ENCODE measurements at regions not wholly inside any gene's neighbourhood (a gene's known extent, or its start where the extent isn't known, plus 50 kb on each side); places are given as distances from the start of the nearest gene placed in this dataset.

GRCh38 chr2:128632501-128632800 lies 313.8 kb upstream of the HS6ST1 start:
- DNase-seq (ENCODE audit: low spot score), result no peak

- DNase-seq (ENCODE audit: low spot score), result no peak
Observed at GRCh38 chr2:128633501-128633900, 314.8 kb upstream of the HS6ST1 start.

- no peak for DNase-seq (ENCODE audit: low spot score)
Observed at GRCh38 chr2:128635361-128635900, 316.8 kb upstream of the HS6ST1 start.

- no peak for DNase-seq (ENCODE audit: low spot score)
Observed at GRCh38 chr2:128636802-128637147, 318.1 kb upstream of the HS6ST1 start.

GRCh38 chr2:128637481-128638155 lies 318.9 kb upstream of the HS6ST1 start:
- no peak for DNase-seq (ENCODE audit: low spot score)

GRCh38 chr2:128638341-128639119 lies 319.9 kb upstream of the HS6ST1 start:
- DNase-seq (ENCODE audit: low spot score), result no peak

- DNase-seq (ENCODE audit: low spot score), result no peak
Observed at GRCh38 chr2:128639120-128639477, 320.4 kb upstream of the HS6ST1 start.

- DNase-seq (ENCODE audit: low spot score), result no peak
Observed at GRCh38 chr2:128639693-128640092, 321.0 kb upstream of the HS6ST1 start.

GRCh38 chr2:128640166-128640844 lies 321.6 kb upstream of the HS6ST1 start:
- no peak for DNase-seq (ENCODE audit: low spot score)

- DNase-seq (ENCODE audit: low spot score), result no peak
Observed at GRCh38 chr2:128640845-128641360, 322.2 kb upstream of the HS6ST1 start.

- no peak for DNase-seq (ENCODE audit: low spot score)
Observed at GRCh38 chr2:128641421-128642080, 322.9 kb upstream of the HS6ST1 start.

- no peak for DNase-seq (ENCODE audit: low spot score)
Observed at GRCh38 chr2:128642316-128642715, 323.6 kb upstream of the HS6ST1 start.

- DNase-seq (ENCODE audit: low spot score), result no peak
Observed at GRCh38 chr2:128642821-128643220, 324.2 kb upstream of the HS6ST1 start.

GRCh38 chr2:128643221-128644065 lies 324.8 kb upstream of the HS6ST1 start:
- no peak for DNase-seq (ENCODE audit: low spot score)

- DNase-seq (ENCODE audit: low spot score), result no peak
Observed at GRCh38 chr2:128644156-128644555, 325.5 kb upstream of the HS6ST1 start.

GRCh38 chr2:128644718-128645256 lies 326.1 kb upstream of the HS6ST1 start:
- no peak for DNase-seq (ENCODE audit: low spot score)

- no peak for DNase-seq (ENCODE audit: low spot score)
Observed at GRCh38 chr2:128645631-128646030, 327.0 kb upstream of the HS6ST1 start.

- DNase-seq (ENCODE audit: low spot score), result no peak
Observed at GRCh38 chr2:128646091-128646490, 327.4 kb upstream of the HS6ST1 start.

- DNase-seq (ENCODE audit: low spot score), result no peak
Observed at GRCh38 chr2:128646691-128647090, 328.0 kb upstream of the HS6ST1 start.

GRCh38 chr2:128651000-128651399 lies 332.3 kb upstream of the HS6ST1 start:
- DNase-seq (ENCODE audit: low spot score), result no peak

GRCh38 chr2:128654408-128654807 lies 335.7 kb upstream of the HS6ST1 start:
- DNase-seq (ENCODE audit: low spot score), result no peak
